Endothelial cell of umbilical vein (primary cell): ENCODE measurements at regions not wholly inside any gene's neighbourhood (a gene's known extent, or its start where the extent isn't known, plus 50 kb on each side); places are given as distances from the start of the nearest gene placed in this dataset.

Source experiments
- BruUV-seq: library from RNA; stranded (reverse); fragments of 400-500 nt; replicated peaks from 2 replicates; lab custom pipeline; 2021; lab: Mats Ljungman, UMichigan
- CTCF ChIA-PET: fragments of 300-600, 350-600 bp; sonication (Branson Sonifier 250); formaldehyde crosslinking; loops from one replicate; lab custom pipeline; 2021; ENCODE audit warnings: antibody characterized with exemption, inconsistent platforms; lab: Charles Lee
- POLR2A ChIA-PET: fragments of 300-600, 350-600 bp; sonication (Branson Sonifier 250); formaldehyde crosslinking; loops from one replicate; lab custom pipeline; 2021; ENCODE audit warnings: antibody characterized with exemption, inconsistent platforms; lab: Charles Lee
- DNase-seq: peaks from one replicate; pipeline ENCODE4 v3.0.0-alpha.2; 2011; ENCODE audit warnings: low read depth, low spot score
- FAIRE-seq: peaks from 2 replicates; lab custom pipeline; 2011; peaks lifted over from hg19 to GRCh38; lab: Jason Lieb, UNC
- H2AFZ ChIP-seq: 2 replicates; pipeline ENCODE4 v1.6.0; 2012; ENCODE audit warnings: low read depth, low read length, control low read depth, inconsistent platforms
- H3K27ac ChIP-seq: 2 replicates; pipeline ENCODE4 v1.5.1; 2011; ENCODE audit warnings: low read depth, mild to moderate bottlenecking, control low read depth, low read length, moderate library complexity; ENCODE audit not compliant: insufficient read depth
- H3K27me3 ChIP-seq, 2 experiments: 2 replicates each; pipeline versions ENCODE4 v1.6.0 to v1.6.1; 2011; ENCODE audit warnings: low read length in 2 of 2, mixed read lengths in 1 of 2; ENCODE audit not compliant: control insufficient read depth in 2 of 2, insufficient read depth in 2 of 2
- H3K36me3 ChIP-seq, 2 experiments: 2 replicates in 1 of 2; 3 replicates in 1 of 2; pipeline ENCODE4 v1.5.1; 2011; ENCODE audit warnings: low read length in 2 of 2, mild to moderate bottlenecking in 1 of 2, moderate library complexity in 1 of 2; ENCODE audit not compliant: control insufficient read depth in 2 of 2, insufficient read depth in 2 of 2; ENCODE audit errors: extremely low read depth in 1 of 2
- H3K4me1 ChIP-seq: 3 replicates; pipeline ENCODE4 v1.5.1; 2011; ENCODE audit warnings: mild to moderate bottlenecking, low read length; ENCODE audit not compliant: control insufficient read depth, insufficient read depth; ENCODE audit errors: extremely low read depth
- H3K4me2 ChIP-seq: 2 replicates; pipeline ENCODE4 v1.6.1; 2011; ENCODE audit warnings: low read length, control low read depth, mixed read lengths; ENCODE audit not compliant: insufficient read depth
- H3K4me3 ChIP-seq, 3 experiments: fragments of 200-600 bp in 1 of 3; sonication (generic), shearing (Covaris generic) in 1 of 3; replicated peaks in 1 of 3; 2 replicates each; pipeline ENCODE4 v1.5.1; 2011 to 2016; ENCODE audit warnings: control low read depth in 3 of 3, low read length in 3 of 3, mild to moderate bottlenecking in 2 of 3, inconsistent platforms in 1 of 3, low read depth in 1 of 3, moderate library complexity in 1 of 3; ENCODE audit not compliant: insufficient read depth in 1 of 3
- H3K79me2 ChIP-seq: 2 replicates; pipeline ENCODE4 v1.6.0; 2012; ENCODE audit warnings: low read length, inconsistent platforms; ENCODE audit not compliant: control insufficient read depth, insufficient read depth
- H3K9ac ChIP-seq: replicated peaks from 2 replicates; pipeline ENCODE3; 2011; ENCODE audit warnings: low read length, control low read depth; ENCODE audit not compliant: insufficient read depth; ENCODE audit errors: extremely low read depth
- H3K9me1 ChIP-seq: replicated peaks from 3 replicates; pipeline ENCODE4 v1.6.0; 2011; ENCODE audit warnings: mild to moderate bottlenecking, low read length; ENCODE audit not compliant: control insufficient read depth, insufficient read depth; ENCODE audit errors: extremely low read depth
- H3K9me3 ChIP-seq: replicated peaks from 2 replicates; pipeline ENCODE4 v1.5.1; 2012; ENCODE audit warnings: low read length, inconsistent platforms; ENCODE audit not compliant: control insufficient read depth, insufficient read depth
- H4K20me1 ChIP-seq: replicated peaks from 2 replicates; pipeline ENCODE3; 2011; ENCODE audit warnings: mild to moderate bottlenecking, low read length; ENCODE audit not compliant: control insufficient read depth, insufficient read depth; ENCODE audit errors: extremely low read depth
- CTCF ChIP-seq, 2 donors: IDR thresholded peaks; 1 replicate in 1 of 2; 2 replicates in 1 of 2; pipeline ENCODE4 v1.5.1; 2011; ENCODE audit warnings: low read length in 2 of 2, mild to moderate bottlenecking in 2 of 2, moderate library complexity in 2 of 2, control low read depth in 1 of 2, inconsistent platforms in 1 of 2, low read depth in 1 of 2; ENCODE audit not compliant: insufficient read depth in 1 of 2; ENCODE audit errors: extremely low read depth in 1 of 2
- EZH2 ChIP-seq: IDR thresholded peaks from 2 replicates; pipeline ENCODE4 v1.6.1; 2012; ENCODE audit warnings: borderline replicate concordance, low read depth, mild to moderate bottlenecking, moderate library complexity, low read length, inconsistent platforms; ENCODE audit not compliant: severe bottlenecking
- FOS ChIP-seq: IDR thresholded peaks from 2 replicates; pipeline ENCODE4 v1.6.1; 2011; ENCODE audit warnings: mild to moderate bottlenecking, low read length, moderate library complexity, borderline replicate concordance; ENCODE audit not compliant: insufficient read depth
- GATA2 ChIP-seq: IDR thresholded peaks from 2 replicates; pipeline ENCODE4 v1.7.0; 2011; ENCODE audit warnings: low read depth, mild to moderate bottlenecking, moderate library complexity, mixed read lengths, low read length; ENCODE audit not compliant: insufficient read length, insufficient read depth
- JUN ChIP-seq: IDR thresholded peaks from 2 replicates; pipeline ENCODE4 v1.6.1; 2011; ENCODE audit warnings: borderline replicate concordance, low read depth; ENCODE audit not compliant: insufficient read length, insufficient read depth
- MYC ChIP-seq: IDR thresholded peaks from one replicate; pipeline ENCODE4 v1.6.1; 2011; ENCODE audit warnings: mild to moderate bottlenecking, low read depth, low read length
- POLR2A ChIP-seq: IDR thresholded peaks from 2 replicates; pipeline ENCODE4 v1.6.1; 2012; ENCODE audit warnings: low read depth, mild to moderate bottlenecking, control low read depth, low read length
- POLR2AphosphoS5 ChIP-seq: IDR thresholded peaks from 2 replicates; pipeline ENCODE4 v1.6.1; 2012; ENCODE audit warnings: low read depth, mild to moderate bottlenecking, control low read depth, low read length, moderate library complexity; ENCODE audit not compliant: insufficient read depth
- dilution Hi-C: fragments of 300-500 bp; cut with MboI; formaldehyde crosslinking; loops from one replicate; pipeline ENCODE4 v1.15.0; 2019; ENCODE audit warnings: low sequenced_read_pairs; ENCODE audit not compliant: extremely low pct_ligation_motif_present
- intact Hi-C: fragments of 100-400 bp; cut with micrococcal nuclease; formaldehyde crosslinking; loops from one replicate; pipeline ENCODE4 v1.10.0; 2022
- TF ChIP-seq, protein P1 (sequence below): IDR thresholded peaks from 2 replicates; pipeline ENCODE4 v1.6.1; 2011; ENCODE audit not compliant: insufficient read depth, insufficient read length

DNA sequence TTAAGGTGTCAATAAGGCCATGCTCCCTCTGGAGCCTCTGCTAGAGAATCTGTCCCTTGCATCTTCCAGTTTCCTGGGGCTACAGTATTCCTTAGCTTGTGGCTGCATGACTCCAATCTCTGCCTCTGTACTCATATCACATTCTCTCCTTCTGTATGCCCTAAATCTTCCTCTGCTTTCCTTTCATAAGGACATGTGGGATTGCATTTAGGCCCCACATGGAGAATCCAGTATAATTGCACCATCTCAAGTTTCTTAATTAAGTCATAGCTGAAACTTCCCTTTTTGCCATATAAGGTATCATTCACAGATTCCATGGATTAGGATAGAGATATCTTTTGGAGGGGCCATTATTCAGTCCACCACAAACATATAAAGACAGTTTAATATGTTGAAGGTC is 409.8 kb upstream of the TMCO5A start:
- no peaks in the 10 kb centered on the region for H3K4me1 ChIP-seq
- no peaks in the 10 kb centered on the region for H4K20me1 ChIP-seq
- H3K79me2 ChIP-seq, result no peaks in the 10 kb centered on the region
- POLR2A ChIA-PET, result no interaction called here
- no peak overlapping the region for H3K4me2 ChIP-seq
- FAIRE-seq, result no peak
- H3K4me3 ChIP-seq, result no peak overlapping the region
- intact Hi-C loops (no loop called here), dilution Hi-C loops (no loop called here)
- H3K27ac ChIP-seq, result no peak overlapping the region
- no peaks in the 10 kb centered on the region for H3K9me3 ChIP-seq
- TF ChIP-seq POLR2A (no peak), GATA2 (no peak), MYC (no peak), POLR2AphosphoS5 (no peak), CTCF (IDR thresholded peaks at IDR 0.05; ENCODE audit: extremely low read depth in 1 of 2, insufficient read depth in 1 of 2, low read depth in 1 of 2, low read length in 2 of 2) (no peak), FOS (no peak), EZH2 (no peak), JUN (no peak)
- TF ChIP-seq, protein P1, sequence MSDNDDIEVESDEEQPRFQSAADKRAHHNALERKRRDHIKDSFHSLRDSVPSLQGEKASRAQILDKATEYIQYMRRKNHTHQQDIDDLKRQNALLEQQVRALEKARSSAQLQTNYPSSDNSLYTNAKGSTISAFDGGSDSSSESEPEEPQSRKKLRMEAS, result no peak
- no peak overlapping the region for H2AFZ ChIP-seq
- no TSS peak for BruUV-seq
- H3K9ac ChIP-seq, result no peak overlapping the region
- no peak for DNase-seq
- CTCF ChIA-PET, result no interaction called here
- H3K27me3 ChIP-seq, result no peaks in the 10 kb centered on the region
- H3K9me1 ChIP-seq, result no peaks in the 10 kb centered on the region
- no peaks in the 10 kb centered on the region for H3K36me3 ChIP-seq
